B cell (primary cell): ENCODE measurements at regions not wholly inside any gene's neighbourhood (a gene's known extent, or its start where the extent isn't known, plus 50 kb on each side); places are given as distances from the start of the nearest gene placed in this dataset.

Experiments used
- CTCF ChIP-seq: fragments of 200-600 bp; IDR thresholded peaks from one replicate; pipeline ENCODE4 v1.8.0; 2022; ENCODE audit warnings: antibody characterized with exemption, mild to moderate bottlenecking
- EZH2 ChIP-seq: IDR thresholded peaks from 2 replicates; pipeline ENCODE4 v1.6.1; 2012; ENCODE audit warnings: borderline replicate concordance, low read depth, mild to moderate bottlenecking, moderate library complexity, low read length; ENCODE audit not compliant: insufficient read depth, poor library complexity, severe bottlenecking

DNA sequence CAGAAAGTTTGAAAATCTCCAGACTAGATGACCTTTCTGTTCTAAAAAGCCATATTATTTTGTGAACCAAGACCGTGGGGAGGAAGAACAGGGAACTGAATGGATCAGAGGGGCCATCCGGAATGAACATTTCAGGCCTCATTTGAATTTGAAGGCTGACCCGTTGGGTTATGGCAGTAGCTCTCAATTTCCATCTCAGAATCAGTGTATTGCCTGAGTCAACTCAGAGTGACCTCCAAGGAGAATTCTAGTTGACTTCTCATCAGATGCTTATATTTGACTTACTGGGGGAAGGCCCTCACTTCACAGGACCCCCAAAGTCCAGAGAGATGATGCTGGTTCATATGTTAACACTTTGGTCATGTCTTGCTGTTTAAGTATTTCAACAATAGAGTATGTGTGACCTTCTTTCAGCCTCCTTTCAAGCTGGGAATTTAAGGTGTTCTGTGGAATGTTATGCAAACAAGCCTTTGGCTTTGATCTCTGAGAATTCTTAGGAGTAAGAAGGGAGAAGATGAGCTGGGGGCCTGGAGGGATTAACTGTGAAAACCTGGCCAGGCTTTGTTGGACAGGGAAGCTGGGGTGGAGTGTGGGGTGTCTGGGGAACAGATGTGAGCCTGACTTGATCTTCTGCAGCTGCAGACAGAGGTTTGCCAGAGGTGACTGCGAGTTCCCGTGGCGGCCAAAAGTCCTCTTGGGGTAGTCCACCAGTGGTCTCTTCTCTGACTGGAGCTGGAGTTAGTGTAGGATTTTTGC lies 111.2 kb upstream of the RGMA start:
- TF ChIP-seq EZH2 (no peak), CTCF (no peak)
